ENCODE measurements at regions not wholly inside any gene's neighbourhood (a gene's known extent, or its start where the extent isn't known, plus 50 kb on each side); places are given as distances from the start of the nearest gene placed in this dataset.

GRCh38 chr13:81139987-81140386 lies 799.1 kb upstream of the SPRY2 start:
- TF ChIP-seq POLR2A (IDR thresholded peaks at IDR 0.05), result no peak
- TF ChIP-seq, protein P1, sequence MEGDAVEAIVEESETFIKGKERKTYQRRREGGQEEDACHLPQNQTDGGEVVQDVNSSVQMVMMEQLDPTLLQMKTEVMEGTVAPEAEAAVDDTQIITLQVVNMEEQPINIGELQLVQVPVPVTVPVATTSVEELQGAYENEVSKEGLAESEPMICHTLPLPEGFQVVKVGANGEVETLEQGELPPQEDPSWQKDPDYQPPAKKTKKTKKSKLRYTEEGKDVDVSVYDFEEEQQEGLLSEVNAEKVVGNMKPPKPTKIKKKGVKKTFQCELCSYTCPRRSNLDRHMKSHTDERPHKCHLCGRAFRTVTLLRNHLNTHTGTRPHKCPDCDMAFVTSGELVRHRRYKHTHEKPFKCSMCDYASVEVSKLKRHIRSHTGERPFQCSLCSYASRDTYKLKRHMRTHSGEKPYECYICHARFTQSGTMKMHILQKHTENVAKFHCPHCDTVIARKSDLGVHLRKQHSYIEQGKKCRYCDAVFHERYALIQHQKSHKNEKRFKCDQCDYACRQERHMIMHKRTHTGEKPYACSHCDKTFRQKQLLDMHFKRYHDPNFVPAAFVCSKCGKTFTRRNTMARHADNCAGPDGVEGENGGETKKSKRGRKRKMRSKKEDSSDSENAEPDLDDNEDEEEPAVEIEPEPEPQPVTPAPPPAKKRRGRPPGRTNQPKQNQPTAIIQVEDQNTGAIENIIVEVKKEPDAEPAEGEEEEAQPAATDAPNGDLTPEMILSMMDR (IDR thresholded peaks at IDR 0.05), result no peak
- TF ChIP-seq EP300 (IDR thresholded peaks at IDR 0.05), result no peak
- no peak for TF ChIP-seq POLR2AphosphoS5 (IDR thresholded peaks at IDR 0.05)

Measured in upper lobe of left lung (tissue), 4 donors.